Gastroesophageal sphincter (tissue), 3 donors: ENCODE measurements at regions not wholly inside any gene's neighbourhood (a gene's known extent, or its start where the extent isn't known, plus 50 kb on each side); places are given as distances from the start of the nearest gene placed in this dataset.

Experiments used
- CTCF ChIP-seq, 4 experiments: fragments of 200-600 bp in 2 of 4; fragments of 450-650 bp in 2 of 4; sonication (generic) in 1 of 4; IDR thresholded peaks; one replicate each; pipeline ENCODE4 v1.5.1; 2017 to 2019; ENCODE audit warnings: antibody characterized with exemption in 4 of 4, mild to moderate bottlenecking in 2 of 4, moderate library complexity in 2 of 4
- EP300 ChIP-seq: sonication (generic); formaldehyde crosslinking; IDR thresholded peaks from one replicate; pipeline ENCODE4 v1.6.1; 2017; ENCODE audit warnings: antibody characterized with exemption, mild to moderate bottlenecking
- POLR2A ChIP-seq, 2 donors: fragments of 450-650 bp; IDR thresholded peaks; one replicate each; pipeline ENCODE4 v1.6.1; 2017; ENCODE audit warnings: antibody characterized with exemption in 2 of 2, mild to moderate bottlenecking in 2 of 2, moderate library complexity in 1 of 2
- POLR2AphosphoS5 ChIP-seq: sonication (generic); formaldehyde crosslinking; IDR thresholded peaks from one replicate; pipeline ENCODE4 v1.6.1; 2017; ENCODE audit warnings: antibody characterized with exemption

GRCh38 chr3:180403156-180403555 is 198.8 kb upstream of the TTC14 start:
- no peak for TF ChIP-seq EP300
- no peak for TF ChIP-seq CTCF (IDR thresholded peaks at IDR 0.05)
- no peak for TF ChIP-seq POLR2AphosphoS5
- TF ChIP-seq POLR2A (IDR thresholded peaks at IDR 0.05), result no peak
